IMR-90 (cell line): ENCODE measurements at regions not wholly inside any gene's neighbourhood (a gene's known extent, or its start where the extent isn't known, plus 50 kb on each side); places are given as distances from the start of the nearest gene placed in this dataset.

Source experiments
- BHLHE40 ChIP-seq: fragments of 150-350 bp; IDR thresholded peaks from 2 replicates; pipeline ENCODE4 v1.6.1; 2016; ENCODE audit warnings: mild to moderate bottlenecking, low read depth, low read length
- CHD1 ChIP-seq: IDR thresholded peaks from 2 replicates; pipeline ENCODE4 v1.6.1; 2012; ENCODE audit warnings: low read depth, low read length, improper control_type of control experiment
- CTCF ChIP-seq: conservative IDR thresholded peaks from 2 replicates; pipeline ENCODE4 v1.5.1; 2012; ENCODE audit warnings: mild to moderate bottlenecking, low read depth, low read length, improper control_type of control experiment
- MAFK ChIP-seq: IDR thresholded peaks from 2 replicates; pipeline ENCODE4 v1.6.1; 2012; ENCODE audit warnings: low read depth, low read length, improper control_type of control experiment
- MAZ ChIP-seq: IDR thresholded peaks from 2 replicates; pipeline ENCODE4 v1.6.1; 2012; ENCODE audit warnings: low read depth, mild to moderate bottlenecking, low read length, improper control_type of control experiment, moderate library complexity, borderline replicate concordance
- POLR2A ChIP-seq: IDR thresholded peaks from 2 replicates; pipeline ENCODE4 v1.6.1; 2012; ENCODE audit warnings: mild to moderate bottlenecking, low read depth, low read length
- SMC3 ChIP-seq: fragments of 150-350 bp; IDR thresholded peaks from 2 replicates; pipeline ENCODE4 v1.6.1; 2016; ENCODE audit warnings: low read depth, mild to moderate bottlenecking, antibody characterized with exemption, low read length, moderate library complexity
- USF2 ChIP-seq: fragments of 150-350 bp; IDR thresholded peaks from 2 replicates; pipeline ENCODE4 v1.6.1; 2017; ENCODE audit warnings: mild to moderate bottlenecking, antibody characterized with exemption, low read length, low read depth

GRCh38 chr6:86563197-86563596 is 374.1 kb upstream of the HTR1E start:
- TF ChIP-seq CTCF (no peak), SMC3 (no peak), POLR2A (no peak), MAZ (no peak), CHD1 (no peak), MAFK (no peak), BHLHE40 (no peak), USF2 (no peak)
